GM21528 (cell line): ENCODE measurements at regions not wholly inside any gene's neighbourhood (a gene's known extent, or its start where the extent isn't known, plus 50 kb on each side); places are given as distances from the start of the nearest gene placed in this dataset.
"Not testable (repeated sequence)": the region's sequence is repeated elsewhere in the genome, so short reads cannot be mapped to it uniquely, and the experiment has no call there.

Source experiments
- ATAC-seq: cut with Tn5 transposase; IDR thresholded peaks from one replicate; pipeline ENCODE4 v1.9.1; 2021; ENCODE audit warnings: mild to moderate bottlenecking, moderate library complexity; ENCODE audit not compliant: unreplicated experiment, low FRiP score

DNA sequence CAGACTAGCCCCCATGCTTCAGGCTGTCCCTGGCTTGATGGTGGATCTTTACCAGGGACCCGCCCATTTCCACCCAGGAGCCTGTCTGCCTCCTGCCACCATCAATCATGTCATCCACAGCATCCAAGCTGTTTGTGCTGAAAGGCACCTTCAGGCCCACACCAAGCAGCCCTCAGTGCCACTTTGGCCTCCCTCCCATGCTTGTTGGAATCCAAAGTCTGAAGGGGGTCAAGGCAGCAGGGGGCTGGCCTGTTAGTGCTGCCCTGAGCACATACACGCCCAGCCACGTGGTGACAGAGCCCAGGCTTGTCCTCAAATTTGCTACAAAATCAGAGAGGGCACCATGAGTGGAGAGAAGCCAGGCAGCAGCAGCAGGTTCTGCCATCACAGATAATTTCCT, 1146.8 kb downstream of the FSCB start:
- no peak for ATAC-seq

DNA sequence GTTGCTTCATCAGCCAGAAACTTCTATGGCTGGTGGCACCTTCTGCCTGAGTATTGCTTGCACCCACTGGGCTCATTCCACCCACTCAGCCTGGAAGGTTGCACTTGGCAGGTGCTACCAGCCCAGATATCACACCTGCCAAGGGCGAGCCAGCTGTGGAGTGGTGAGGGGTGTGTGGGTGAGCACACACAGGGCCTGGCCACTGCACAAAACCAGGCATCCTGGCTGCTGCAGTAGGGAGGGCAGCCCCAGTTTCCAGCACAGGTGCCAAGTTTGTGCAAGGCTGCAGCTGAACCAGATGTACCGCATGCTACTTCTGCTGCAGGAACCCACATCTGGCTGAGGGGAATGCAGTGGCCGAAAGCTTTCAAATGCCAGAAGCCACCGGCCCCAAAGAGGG, 1147.8 kb downstream of the FSCB start:
- no peak for ATAC-seq

DNA sequence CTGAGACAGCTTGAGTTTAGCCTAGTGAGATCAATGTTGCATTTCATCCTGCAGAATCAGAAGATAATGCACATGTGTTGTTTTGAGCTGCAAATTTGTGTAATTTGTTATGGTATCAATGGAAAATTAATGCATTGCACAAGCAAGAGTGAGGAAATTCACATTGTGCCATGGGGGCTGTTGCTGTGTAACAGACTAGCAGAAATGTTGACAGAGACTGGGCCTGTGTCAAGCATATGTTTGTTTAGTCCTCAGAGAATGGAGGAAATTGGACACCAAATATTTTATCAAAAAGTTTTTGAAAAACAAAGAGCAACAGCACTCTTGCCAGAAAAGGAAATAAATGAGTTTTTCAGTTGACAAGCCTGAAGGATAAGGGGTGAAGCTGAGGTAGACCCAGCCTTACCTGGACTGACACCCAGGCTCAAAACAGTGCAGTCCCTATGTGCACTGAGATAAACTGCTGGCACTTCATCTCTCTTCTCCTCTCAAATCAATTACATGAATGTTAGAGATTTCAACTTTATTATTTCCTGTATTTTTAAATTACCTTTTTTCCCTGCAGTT, 1150.0 kb downstream of the FSCB start:
- no peak for ATAC-seq

DNA sequence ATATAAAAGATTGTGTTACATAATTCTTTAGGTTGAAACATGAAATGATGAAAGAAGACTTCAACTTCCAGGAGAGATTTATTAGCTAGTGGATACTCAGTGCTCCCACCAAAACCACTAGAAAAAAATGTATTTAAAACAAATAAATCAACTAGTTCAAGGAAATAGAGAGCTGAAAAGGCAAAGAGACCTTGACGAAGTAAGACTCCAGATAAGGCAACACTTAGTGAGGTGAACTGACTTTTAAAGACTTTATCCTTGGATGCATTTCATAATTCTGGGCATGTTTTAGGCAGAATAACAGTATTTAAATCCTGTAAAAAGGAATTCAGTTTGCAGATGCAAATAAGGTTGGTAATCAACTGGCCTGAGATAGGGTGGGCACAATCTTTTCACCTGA, 1150.7 kb downstream of the FSCB start:
- ATAC-seq = no peak

DNA sequence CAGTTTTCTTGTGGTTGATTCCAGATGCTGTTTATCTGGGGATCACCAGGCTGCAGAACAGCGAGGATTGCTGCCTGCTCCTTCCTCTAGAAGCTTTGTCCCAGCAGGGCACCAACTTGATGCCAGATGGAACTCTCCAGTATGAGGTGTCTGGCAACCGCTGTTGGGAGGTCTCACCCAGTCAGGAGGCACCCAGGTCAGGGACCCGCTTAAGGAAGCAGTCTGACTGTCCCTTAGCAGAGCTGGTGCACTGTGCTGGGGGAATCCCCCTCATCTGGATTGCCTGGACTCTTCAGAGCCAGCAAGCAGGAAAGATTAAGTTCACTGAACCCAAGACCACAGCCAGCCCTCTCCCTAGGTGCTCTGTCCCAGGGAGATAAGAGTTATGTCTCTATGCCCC, 1165.2 kb downstream of the FSCB start:
- ATAC-seq = no peak

DNA sequence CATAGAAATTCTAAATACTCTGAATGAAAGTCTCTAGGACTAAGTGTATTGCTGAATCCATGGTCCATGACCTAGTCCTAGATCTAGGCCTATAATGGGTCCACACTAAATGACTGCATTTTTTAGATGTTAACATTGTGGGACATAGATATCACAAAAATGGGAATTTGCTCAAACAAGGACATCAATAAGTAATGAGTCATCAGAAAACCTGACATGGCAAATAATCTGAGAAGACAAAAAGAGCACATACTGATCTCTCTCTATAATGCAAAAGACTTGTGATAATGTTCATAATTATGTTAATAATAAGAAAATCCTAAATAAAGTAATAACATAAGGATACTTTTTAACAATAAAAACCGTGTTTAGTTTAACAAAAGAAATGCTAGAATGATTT, 1168.4 kb downstream of the FSCB start:
- ATAC-seq = no peak

DNA sequence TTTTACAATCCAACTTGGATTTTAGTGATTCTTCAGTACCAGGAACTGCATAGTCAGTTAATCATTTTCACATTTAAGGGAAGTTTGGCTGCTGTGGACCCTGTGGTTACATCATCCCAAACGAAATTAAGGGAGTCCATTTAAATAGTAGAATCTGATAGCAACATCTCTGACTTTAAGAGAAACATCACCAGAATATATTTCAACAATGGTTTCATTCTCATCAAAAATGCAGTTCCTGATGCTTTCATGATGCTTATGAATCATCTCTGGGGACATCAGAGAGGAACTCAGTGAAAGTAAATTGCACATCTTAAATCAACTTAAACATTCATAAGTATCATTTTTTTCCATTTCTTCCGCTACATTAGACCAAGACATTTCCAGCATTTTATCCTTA, 1170.7 kb downstream of the FSCB start:
- ATAC-seq = no peak

DNA sequence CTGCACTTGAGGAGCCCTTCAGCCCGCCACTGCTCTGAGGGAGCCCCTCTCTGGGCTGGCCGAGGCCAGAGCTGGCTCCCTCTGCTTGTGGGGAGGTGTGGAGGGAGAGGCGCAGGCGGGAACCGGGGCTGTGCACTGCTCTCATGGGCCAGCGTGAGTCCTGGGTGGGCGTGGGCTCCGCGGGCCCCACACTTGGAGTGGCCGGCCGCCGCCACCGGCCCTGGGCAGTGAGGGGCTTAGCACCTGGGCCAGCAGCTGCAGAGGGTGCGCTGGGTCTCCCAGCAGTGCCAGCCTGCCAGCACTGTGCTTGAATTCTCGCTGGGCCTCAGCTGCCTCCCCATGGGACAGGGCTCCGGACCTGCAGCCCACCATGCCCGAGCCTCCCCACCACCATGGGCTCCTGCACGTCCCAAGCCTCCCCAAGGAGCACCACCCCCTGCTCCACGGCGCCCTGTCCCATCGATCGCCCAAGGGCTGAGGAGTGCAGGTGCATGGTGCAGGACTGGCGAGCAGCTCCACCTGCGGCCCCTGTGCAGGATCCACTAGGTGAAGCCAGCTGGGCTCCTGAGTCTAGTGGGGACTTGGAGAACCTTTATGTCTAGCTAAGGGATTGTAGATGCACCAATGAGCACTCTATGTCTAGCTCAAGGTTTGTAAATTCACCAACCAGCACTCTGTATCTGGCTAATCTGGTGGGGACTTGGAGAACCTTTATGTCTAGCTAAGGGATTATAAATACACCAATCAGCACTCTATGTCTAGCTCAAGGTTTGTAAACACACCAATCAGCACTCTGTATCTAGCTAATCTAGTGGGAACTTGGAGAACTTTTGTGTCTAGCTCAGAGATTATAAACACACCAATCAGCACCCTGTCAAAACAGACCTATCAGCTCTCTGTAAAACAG, 1180.3 kb downstream of the FSCB start:
- ATAC-seq = not testable (repeated sequence)

DNA sequence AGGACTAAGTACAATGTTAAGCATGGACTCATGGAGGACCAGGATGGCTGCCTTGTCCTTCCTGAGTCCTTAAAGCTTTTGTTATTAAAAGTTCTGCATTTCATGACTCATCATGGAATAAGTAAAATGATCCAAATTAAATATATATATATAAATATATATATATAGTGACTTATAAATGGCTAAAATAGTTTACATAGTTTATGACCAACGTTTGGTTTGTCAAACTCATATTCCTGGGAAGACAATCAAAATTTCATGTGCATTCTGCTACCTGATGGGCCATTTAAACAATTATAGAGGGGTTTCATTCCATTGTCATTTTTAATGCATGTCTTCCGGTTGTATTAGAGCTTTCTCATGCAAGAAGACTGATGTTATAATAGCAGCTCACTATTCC, 1190.7 kb downstream of the FSCB start:
- no peak for ATAC-seq

DNA sequence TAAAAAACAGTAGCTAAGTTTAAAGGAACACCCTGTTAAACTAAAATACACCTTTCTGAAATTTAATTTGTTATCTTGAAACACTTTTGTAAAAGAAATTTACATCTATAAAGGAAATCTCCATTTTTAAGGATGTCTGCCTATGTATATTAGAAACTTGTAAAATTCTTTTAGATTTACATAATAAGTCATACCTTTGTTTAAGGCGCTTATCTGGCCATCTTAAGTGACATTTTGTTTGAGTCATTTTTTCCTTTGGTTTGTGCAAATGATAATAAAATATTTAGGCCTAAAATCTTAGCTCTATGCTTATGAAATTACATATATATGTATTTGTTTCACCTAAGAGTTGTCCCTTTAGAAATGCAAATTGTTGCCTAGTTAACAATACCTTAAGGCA, 1193.4 kb downstream of the FSCB start:
- ATAC-seq = no peak

DNA sequence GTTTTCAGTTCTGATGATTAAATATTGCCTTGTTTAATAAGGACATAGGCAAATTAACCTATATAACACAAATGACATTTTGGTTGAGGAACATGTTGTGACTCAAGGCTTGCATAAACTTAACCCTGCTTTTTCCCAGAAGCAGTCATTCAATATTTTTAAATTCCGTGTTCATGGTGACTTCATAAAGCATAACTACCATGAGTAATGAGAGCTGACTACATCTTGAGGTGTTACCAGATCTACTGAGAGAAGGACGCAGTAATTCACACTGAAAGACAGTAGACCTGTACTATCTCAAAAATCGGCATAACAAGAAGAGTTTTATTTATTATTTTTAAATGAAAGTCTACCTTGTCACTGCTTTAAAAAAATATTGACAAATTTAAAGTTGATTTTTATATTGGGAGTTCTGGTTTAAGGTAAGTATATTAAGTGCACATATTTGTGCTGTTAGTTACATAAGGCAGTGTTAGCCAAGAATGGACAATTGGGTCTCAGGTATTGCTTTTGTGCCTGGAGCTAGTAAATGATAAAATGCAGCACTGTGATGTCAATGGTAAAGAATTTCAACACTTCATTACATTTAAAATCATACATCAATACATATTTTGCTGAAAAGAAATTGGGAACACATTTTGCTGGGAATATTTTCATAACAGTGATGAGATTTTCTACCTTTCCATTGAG, 1198.5 kb downstream of the FSCB start:
- ATAC-seq = no peak

DNA sequence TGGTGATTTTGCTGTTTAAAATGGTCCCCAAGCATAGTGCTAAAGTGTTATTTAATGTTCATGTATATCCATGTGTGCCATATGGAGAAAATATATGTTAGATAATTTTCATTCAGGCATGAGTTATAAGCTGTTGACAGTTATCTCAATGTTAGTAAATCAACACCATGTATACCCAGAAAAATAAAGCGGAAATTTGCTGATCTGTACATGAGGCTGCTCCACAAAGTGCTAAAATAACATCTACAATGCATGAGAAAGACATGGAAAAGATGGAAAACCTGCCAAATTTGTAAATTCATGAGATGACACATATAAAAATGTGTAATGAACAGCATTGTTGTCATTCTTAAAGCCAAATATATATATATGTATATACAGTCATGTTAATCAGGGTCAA, 1199.2 kb downstream of the FSCB start:
- ATAC-seq = no peak

DNA sequence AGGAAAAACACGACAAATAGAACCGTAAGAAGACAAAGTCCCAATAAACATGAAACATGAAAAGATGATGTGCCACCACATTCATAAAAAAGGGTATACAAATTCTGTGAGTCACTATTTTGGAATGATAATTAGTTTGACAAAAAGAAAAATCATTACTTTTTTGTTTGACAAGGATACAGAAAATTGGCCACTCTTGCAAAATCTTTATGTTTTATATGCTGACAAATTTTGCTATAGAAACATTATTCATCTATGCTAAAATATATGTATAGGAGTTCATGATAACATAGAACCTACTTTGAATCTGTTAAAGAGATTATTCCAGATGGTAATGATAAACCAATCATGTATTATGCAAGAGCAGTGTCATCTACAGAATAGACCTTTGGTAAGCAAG, 1201.0 kb downstream of the FSCB start:
- no peak for ATAC-seq

DNA sequence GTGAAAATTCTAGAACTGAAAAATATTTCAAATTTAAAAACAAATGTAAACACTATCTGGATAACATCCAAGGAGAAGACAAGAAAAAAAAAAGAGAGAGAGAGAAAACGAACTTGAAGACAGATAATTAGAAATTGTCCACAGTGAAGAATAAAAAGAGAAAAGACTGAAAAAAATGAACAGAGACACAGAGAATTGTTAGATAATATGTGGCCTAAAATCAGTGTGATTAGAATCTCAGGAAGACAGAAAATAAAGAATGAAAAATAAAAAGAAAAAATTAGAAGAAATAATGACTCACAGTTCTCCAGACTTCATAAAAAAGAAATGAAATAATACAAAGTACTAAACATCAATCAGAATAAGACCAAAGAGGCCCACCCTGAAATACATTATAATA, 1209.3 kb downstream of the FSCB start:
- ATAC-seq = no peak

DNA sequence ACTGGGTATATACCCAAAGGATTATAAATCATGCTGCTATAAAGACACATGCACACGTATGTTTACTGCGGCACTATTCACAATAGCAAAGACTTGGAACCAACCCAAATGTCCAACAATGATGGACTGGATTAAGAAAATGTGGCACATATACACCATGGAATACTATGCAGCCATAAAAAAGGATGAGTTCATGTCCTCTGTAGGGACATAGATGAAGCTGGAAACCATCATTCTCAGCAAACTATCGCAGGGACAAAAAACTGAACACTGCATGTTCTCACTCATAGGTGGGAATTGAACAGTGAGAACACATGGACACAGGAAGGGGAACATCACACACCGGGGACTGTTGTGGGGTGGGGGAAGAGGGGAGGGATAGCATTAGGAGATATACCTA, 1211.0 kb downstream of the FSCB start:
- ATAC-seq = not testable (repeated sequence)

DNA sequence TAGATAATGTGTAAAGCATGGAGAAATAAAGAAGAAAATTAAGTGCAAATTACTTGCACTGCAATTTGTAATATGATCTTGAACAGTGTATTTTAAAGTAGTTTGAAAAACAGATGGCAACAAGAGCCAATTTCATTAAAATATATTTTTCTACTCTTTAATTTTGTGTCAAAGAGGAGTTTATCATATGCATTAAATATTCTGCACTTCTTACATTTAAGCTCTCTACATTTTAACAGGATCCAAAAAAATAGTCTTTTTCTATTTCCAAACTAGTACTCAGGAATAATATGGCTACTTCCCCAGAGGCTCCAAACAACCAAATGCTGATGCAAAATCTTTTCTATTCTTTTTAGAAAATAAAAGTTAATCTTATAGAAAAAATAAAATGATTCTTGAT, 1221.5 kb downstream of the FSCB start:
- ATAC-seq = no peak

DNA sequence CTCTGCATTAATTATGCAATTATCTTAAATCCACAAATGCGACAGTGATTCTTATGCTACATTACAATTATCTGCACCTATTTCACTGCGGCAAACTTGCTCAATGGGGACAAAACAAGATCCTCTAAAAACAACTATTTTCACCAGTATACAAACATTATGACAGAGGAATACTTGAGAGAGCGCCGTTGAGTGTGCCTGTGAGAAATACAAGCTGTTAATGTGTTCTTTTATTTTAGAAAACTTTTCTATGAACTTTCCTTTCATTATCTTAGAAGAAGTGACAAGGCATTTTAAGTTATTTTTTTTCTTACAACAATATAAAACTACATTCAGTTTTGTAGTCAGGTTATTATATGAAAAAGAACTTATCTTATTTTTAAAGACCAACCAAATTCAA, 1247.0 kb downstream of the FSCB start:
- no peak for ATAC-seq

DNA sequence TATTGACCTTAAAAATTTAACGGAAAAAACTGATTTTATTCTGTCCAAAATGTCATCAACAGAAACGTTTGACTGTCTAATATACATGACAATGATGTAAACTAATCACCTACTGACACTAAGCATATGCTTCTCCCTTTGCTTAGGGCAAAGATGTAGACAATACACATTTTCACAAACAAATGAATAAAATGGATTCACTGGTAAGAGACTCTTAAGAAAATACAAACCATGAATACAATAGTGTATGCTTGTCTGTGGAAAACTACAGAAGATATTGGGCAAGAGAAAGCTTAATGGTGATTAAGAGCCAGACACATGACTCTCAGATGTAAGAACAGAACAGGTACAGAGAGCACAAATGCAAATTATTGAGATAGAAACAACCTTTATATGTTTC, 1248.7 kb downstream of the FSCB start:
- no peak for ATAC-seq

DNA sequence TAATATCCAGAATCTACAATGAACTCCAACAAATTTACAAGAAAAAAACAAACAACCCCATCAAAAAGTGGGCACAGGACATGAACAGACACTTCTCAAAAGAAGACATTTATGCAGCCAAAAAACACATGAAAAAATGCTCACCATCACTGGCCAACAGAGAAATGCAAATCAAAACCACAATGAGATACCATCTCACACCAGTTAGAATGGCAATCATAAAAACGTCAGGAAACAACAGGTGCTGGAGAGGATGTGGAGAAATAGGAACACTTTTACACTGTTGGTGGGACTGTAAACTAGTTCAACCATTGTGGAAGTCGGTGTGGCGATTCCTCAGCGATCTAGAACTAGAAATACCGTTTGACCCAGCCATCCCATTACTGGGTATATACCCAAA, 1250.1 kb downstream of the FSCB start:
- not testable (repeated sequence) for ATAC-seq

DNA sequence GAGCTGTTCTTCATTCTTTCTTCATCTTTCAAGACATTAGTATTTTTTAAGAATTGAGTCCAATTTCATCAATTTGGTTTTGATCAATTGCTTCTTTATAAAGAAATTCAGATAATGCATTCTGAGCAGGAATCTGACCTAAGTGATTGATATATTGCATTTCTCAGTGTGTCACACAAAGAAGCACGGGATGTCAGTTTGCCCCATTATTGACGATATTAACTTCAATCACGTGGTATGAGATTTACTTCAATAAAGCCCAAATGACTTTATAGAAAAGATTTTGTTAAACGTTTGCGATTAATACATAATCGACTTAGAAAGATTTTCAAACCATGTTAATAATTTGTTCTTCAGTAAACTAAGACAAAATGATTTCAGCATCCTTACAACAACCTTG, 1254.2 kb downstream of the FSCB start:
- no peak for ATAC-seq

DNA sequence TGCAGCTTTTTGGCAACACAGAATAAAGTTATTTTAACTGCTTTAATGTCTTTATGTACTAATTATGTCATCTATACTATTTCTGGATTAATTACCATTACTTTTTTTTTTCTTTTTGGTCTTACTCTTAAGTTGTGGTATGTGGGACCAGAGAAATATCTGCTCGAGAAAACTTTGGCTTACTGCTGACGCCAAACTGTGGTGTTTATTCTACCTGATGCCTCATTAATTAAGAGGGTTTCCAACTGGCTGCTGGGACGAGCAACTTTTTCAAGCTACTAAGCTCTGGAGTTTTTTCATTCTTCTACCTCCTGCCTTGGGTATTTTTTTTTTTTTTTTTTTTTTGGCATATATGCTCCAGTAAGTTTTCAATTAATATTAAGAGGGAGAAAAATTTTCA, 1257.5 kb downstream of the FSCB start:
- no peak for ATAC-seq

DNA sequence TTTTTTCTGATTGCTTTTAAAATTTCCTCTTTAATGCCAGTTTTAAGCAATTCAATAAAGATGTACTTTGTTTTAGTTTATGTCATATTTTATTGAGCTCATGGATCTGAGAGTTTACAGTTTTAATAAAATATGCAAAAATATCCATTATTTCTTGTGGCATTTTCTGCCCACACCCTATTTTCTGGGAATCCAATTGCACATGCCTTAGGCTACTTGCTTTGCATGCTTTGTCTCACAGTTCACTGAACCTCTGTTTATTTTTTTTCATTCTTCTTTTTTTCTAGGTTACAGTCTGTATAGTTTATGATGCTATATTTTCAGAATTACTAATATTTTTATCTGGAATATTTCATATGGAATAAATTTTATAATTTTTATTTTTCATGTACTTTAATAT, 1258.0 kb downstream of the FSCB start:
- ATAC-seq = no peak
